BE2C (cell line): ENCODE measurements at regions not wholly inside any gene's neighbourhood (a gene's known extent, or its start where the extent isn't known, plus 50 kb on each side); places are given as distances from the start of the nearest gene placed in this dataset.

ENCODE experiments used
- DNase-seq: peaks from one replicate; pipeline ENCODE4 v3.0.0-alpha.2; 2020
- H3K27me3 ChIP-seq: fragments of 250-450 bp; sonication (Bioruptor Pico); 2 replicates; pipeline ENCODE4 v1.5.1; 2020; ENCODE audit warnings: mild to moderate bottlenecking
- H3K36me3 ChIP-seq: fragments of 250-450 bp; sonication (Bioruptor Pico); 2 replicates; pipeline ENCODE4 v1.5.1; 2020; ENCODE audit warnings: mild to moderate bottlenecking
- H3K4me1 ChIP-seq: fragments of 250-450 bp; sonication (Bioruptor Pico); 2 replicates; pipeline ENCODE4 v1.5.1; 2020
- H3K4me3 ChIP-seq: 2 replicates; pipeline ENCODE4 v1.5.1; 2011; ENCODE audit warnings: low read depth, low read length
- H3K9me3 ChIP-seq: fragments of 250-450 bp; sonication (Bioruptor Pico); 2 replicates; pipeline ENCODE4 v1.5.1; 2020
- CTCF ChIP-seq: IDR thresholded peaks from 2 replicates; pipeline ENCODE4 v1.5.1; 2012; ENCODE audit warnings: mild to moderate bottlenecking, low read depth, low read length

- Histone ChIP-seq H3K4me1 (no peaks in the 10 kb centered on the region), H3K36me3 (no peaks in the 10 kb centered on the region), H3K9me3 (no peaks in the 10 kb centered on the region), H3K27me3 (no peaks in the 10 kb centered on the region), H3K4me3 (no peak overlapping the region)
- TF ChIP-seq CTCF: no peak
- no peak for DNase-seq
Observed at GRCh38 chr1:90782046-90782445, 64.9 kb upstream of the BARHL2 start.

GRCh38 chr1:90781534-90781933, 64.4 kb upstream of the BARHL2 start:
- DNase-seq: no peak
- no peaks in the 10 kb centered on the region for H3K4me1 ChIP-seq
- TF ChIP-seq CTCF: no peak
- H3K27me3 ChIP-seq: no peaks in the 10 kb centered on the region
- H3K4me3 ChIP-seq: no peak overlapping the region
- no peaks in the 10 kb centered on the region for H3K9me3 ChIP-seq
- no peaks in the 10 kb centered on the region for H3K36me3 ChIP-seq

GRCh38 chr1:90780981-90781380, 63.9 kb upstream of the BARHL2 start:
- no peaks in the 10 kb centered on the region for H3K27me3 ChIP-seq
- no peaks in the 10 kb centered on the region for H3K36me3 ChIP-seq
- H3K9me3 ChIP-seq: no peaks in the 10 kb centered on the region
- TF ChIP-seq CTCF: no peak
- no peak overlapping the region for H3K4me3 ChIP-seq
- DNase-seq: no peak
- H3K4me1 ChIP-seq: no peaks in the 10 kb centered on the region

GRCh38 chr1:90779573-90779972, 62.5 kb upstream of the BARHL2 start:
- Histone ChIP-seq H3K4me1 (no peaks in the 10 kb centered on the region), H3K4me3 (no peak overlapping the region), H3K9me3 (no peaks in the 10 kb centered on the region), H3K36me3 (no peaks in the 10 kb centered on the region), H3K27me3 (no peaks in the 10 kb centered on the region)
- DNase-seq: no peak
- no peak for TF ChIP-seq CTCF

GRCh38 chr1:90778486-90778885, 61.4 kb upstream of the BARHL2 start:
- no peak for DNase-seq
- no peak for TF ChIP-seq CTCF
- no peak overlapping the region for H3K4me3 ChIP-seq
- no peaks in the 10 kb centered on the region for H3K4me1 ChIP-seq
- H3K36me3 ChIP-seq: no peaks in the 10 kb centered on the region
- H3K9me3 ChIP-seq: no peaks in the 10 kb centered on the region
- no peaks in the 10 kb centered on the region for H3K27me3 ChIP-seq

GRCh38 chr1:90773812-90774211, 56.7 kb upstream of the BARHL2 start:
- Histone ChIP-seq H3K27me3 (no peaks in the 10 kb centered on the region), H3K4me1 (no peaks in the 10 kb centered on the region), H3K9me3 (no peaks in the 10 kb centered on the region), H3K4me3 (no peak overlapping the region), H3K36me3 (no peaks in the 10 kb centered on the region)
- no peak for TF ChIP-seq CTCF
- no peak for DNase-seq
